Small intestine (tissue), 7 donors: ENCODE measurements at regions not wholly inside any gene's neighbourhood (a gene's known extent, or its start where the extent isn't known, plus 50 kb on each side); places are given as distances from the start of the nearest gene placed in this dataset.

Experiments
- DNase-seq, 2 donors: peaks; one replicate each; pipeline versions ENCODE4 v3.0.0 to v3.0.0-alpha.2; 2013
- FAIRE-seq: peaks from 2 replicates; lab custom pipeline; 2012; peaks lifted over from hg19 to GRCh38; lab: Jason Lieb, UNC
- H3K27ac ChIP-seq, 3 donors: one replicate each; pipeline ENCODE4 v1.5.1; 2013; ENCODE audit warnings: low read length in 2 of 3, mild to moderate bottlenecking in 2 of 3, control low read depth in 1 of 3, inconsistent platforms in 1 of 3, low read depth in 1 of 3, moderate library complexity in 1 of 3
- H3K27me3 ChIP-seq, 3 donors: one replicate each; pipeline ENCODE4 v1.6.1; 2013; ENCODE audit warnings: low read length in 3 of 3, inconsistent platforms in 1 of 3; ENCODE audit not compliant: control insufficient read depth in 3 of 3, insufficient read depth in 3 of 3
- H3K36me3 ChIP-seq, 3 donors: one replicate each; pipeline ENCODE4 v1.6.1; 2013; ENCODE audit warnings: low read length in 3 of 3, inconsistent platforms in 1 of 3, low read depth in 1 of 3, mild to moderate bottlenecking in 1 of 3, moderate library complexity in 1 of 3; ENCODE audit not compliant: control insufficient read depth in 3 of 3, insufficient read depth in 2 of 3
- H3K4me1 ChIP-seq, 3 donors: one replicate each; pipeline ENCODE4 v1.6.1; 2013; ENCODE audit warnings: low read length in 2 of 3, inconsistent platforms in 1 of 3, low read depth in 1 of 3, mild to moderate bottlenecking in 1 of 3, moderate library complexity in 1 of 3; ENCODE audit not compliant: control insufficient read depth in 3 of 3, insufficient read depth in 2 of 3
- H3K4me3 ChIP-seq, 3 donors: one replicate each; pipeline ENCODE4 v1.5.1; 2013; ENCODE audit warnings: low read length in 3 of 3, control low read depth in 1 of 3, inconsistent platforms in 1 of 3, low read depth in 1 of 3, mild to moderate bottlenecking in 1 of 3, moderate library complexity in 1 of 3
- H3K9me3 ChIP-seq, 2 donors: one replicate each; pipeline ENCODE4 v1.6.1; 2013; ENCODE audit warnings: low read depth in 1 of 2, low read length in 1 of 2; ENCODE audit not compliant: control insufficient read depth in 2 of 2, insufficient read depth in 1 of 2
- WGBS, 3 donors: extraction: QIAGEN DNeasy Blood & Tissue Kit; methylation state at CpG; one replicate each; pipeline ENCODE4 v1.1.7; 2013; 5-methylcytosine and 5-hydroxymethylcytosine counted together
- donor health status: healthy with polysubstance abuse.
- donor health status: control.
- donor health status: control.
- donor health status: Bipolar disorder and iron deficiency.
- donor health status: healthy.

DNA sequence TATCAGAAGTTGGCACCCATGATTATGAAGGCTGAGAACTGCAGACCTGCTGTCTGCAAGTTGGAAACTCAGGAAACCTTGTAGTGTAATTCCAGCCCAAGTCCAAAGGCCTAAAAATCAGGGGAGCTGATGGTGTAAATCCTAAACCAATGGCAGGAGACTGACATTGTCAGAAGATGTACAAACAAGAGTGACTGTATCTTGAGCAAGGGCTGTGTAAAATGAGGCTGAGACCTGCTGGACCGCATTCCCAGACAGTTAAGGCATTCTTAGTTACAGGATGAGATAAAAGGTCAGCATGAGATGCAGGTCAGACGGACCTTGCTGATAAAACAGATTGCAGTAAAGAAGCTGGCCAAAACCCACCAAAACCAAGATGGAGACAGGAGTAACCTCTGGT, 147.7 kb downstream of the COG6 start:
- H3K4me1 ChIP-seq = no peaks in the 10 kb centered on the region
- H3K4me3 ChIP-seq = no peak overlapping the region
- H3K27ac ChIP-seq = no peak overlapping the region
- H3K36me3 ChIP-seq = no peaks in the 10 kb centered on the region
- H3K27me3 ChIP-seq = no peaks in the 10 kb centered on the region
- H3K9me3 ChIP-seq = peaks cover 0 to 6% of the 10 kb centered on the region in 2 donors
- DNase-seq = no peak
- 11 to 24% (median 12%) methylated on average over 2 of the region's 2 CpGs for WGBS, 3 donors
- FAIRE-seq = no peak

DNA sequence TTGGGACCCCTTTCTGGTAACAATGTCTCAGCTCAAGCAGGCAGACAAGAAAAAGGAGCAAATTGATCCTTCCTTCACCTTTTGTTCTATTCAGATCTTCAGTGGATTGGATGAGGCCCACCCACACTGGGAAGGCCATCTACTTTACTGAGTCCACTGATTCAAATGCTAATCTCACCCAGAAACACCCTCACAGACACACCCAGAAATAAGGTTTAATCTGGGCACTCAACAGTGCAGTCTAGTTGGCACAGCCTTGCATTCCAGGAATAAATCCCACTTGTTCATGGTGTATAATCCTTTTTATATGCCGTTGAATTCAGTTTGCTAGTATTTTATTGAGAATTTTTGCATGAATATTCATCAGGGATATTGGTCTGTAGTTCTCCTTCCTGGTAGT, 148.4 kb downstream of the COG6 start:
- H3K27me3 ChIP-seq = no peaks in the 10 kb centered on the region
- WGBS, 3 donors = 91 to 93% (median 92%) methylated on average over 1 of the region's 1 CpG
- H3K27ac ChIP-seq = no peak overlapping the region
- H3K4me3 ChIP-seq = no peak overlapping the region
- FAIRE-seq = no peak
- H3K4me1 ChIP-seq = no peaks in the 10 kb centered on the region
- peaks cover 0 to 6% of the 10 kb centered on the region in 2 donors for H3K9me3 ChIP-seq
- DNase-seq = no peak
- no peaks in the 10 kb centered on the region for H3K36me3 ChIP-seq

DNA sequence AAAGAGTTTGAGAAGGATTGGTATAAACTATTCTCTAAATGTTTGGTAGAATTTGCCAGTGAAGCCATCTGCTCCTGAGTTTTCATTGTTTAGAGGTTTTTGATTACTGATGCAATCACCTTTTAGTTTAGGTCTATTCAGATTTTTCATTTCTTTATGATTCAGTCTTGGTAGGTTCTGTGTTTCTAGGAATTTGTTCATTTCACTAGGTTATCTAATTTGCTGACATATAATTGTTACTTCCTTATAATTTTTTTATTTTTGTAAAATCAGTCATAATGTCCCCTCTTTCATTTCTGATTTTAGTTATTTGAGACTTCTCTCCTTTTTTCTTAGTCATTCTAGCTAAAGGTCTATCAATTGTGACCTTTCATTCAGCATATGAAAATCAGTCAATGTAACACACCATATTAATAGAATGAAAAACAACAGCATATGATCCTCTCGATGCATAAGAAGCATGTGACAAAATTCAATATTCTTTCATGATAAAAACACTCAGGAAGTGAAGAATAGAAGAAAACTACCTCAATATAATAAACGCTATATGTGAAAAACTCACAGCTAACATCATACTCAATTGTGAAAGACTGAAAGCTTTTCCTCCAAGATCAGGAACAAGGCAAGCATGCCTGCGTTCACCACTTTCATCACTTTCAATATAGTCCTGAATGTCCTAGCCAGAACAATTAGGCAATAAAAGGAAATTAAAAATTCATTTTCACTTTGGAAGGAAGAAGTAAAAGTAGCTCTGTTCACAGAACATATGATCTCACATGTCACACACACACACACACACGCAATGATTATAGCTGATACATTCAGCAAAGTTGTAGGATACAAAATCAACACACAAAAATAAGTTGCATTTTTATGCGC, 149.1 kb downstream of the COG6 start:
- peak; percentile 47 for FAIRE-seq
- no peaks in the 10 kb centered on the region for H3K4me1 ChIP-seq
- no peaks in the 10 kb centered on the region for H3K27me3 ChIP-seq
- no peak overlapping the region for H3K27ac ChIP-seq
- 74 to 80% (median 77%) methylated on average over 5 of the region's 5 CpGs for WGBS, 3 donors
- no peak for DNase-seq
- no peak overlapping the region for H3K4me3 ChIP-seq
- peaks cover 0 to 6% of the 10 kb centered on the region in 2 donors for H3K9me3 ChIP-seq
- H3K36me3 ChIP-seq = no peaks in the 10 kb centered on the region

DNA sequence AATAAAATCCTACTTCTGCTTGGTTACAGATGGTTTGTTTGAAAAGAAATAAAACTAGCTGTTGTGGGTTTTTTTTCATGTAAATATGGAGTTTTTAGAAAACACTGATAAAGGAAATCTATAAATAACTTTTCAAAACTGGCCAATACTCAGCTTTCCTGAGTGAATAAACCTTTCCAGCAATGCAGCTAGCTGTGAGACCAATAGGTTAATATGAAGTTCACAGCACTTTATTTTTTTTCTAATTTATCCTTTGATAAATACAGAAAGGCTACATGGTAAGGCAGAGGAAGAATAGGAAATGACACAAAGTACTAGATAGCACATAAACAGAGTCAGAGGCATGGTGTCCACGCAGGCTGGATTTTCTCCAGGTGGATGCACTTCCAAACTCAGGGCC, 154.0 kb downstream of the COG6 start:
- Histone ChIP-seq H3K27me3 (no peaks in the 10 kb centered on the region), H3K9me3 (no peaks in the 10 kb centered on the region), H3K36me3 (no peaks in the 10 kb centered on the region), H3K27ac (no peak overlapping the region), H3K4me1 (no peaks in the 10 kb centered on the region), H3K4me3 (no peak overlapping the region)
- DNase-seq (no peak), FAIRE-seq (no peak)
- WGBS, 3 donors = 81 to 91% (median 87%) methylated on average over 1 of the region's 1 CpG

DNA sequence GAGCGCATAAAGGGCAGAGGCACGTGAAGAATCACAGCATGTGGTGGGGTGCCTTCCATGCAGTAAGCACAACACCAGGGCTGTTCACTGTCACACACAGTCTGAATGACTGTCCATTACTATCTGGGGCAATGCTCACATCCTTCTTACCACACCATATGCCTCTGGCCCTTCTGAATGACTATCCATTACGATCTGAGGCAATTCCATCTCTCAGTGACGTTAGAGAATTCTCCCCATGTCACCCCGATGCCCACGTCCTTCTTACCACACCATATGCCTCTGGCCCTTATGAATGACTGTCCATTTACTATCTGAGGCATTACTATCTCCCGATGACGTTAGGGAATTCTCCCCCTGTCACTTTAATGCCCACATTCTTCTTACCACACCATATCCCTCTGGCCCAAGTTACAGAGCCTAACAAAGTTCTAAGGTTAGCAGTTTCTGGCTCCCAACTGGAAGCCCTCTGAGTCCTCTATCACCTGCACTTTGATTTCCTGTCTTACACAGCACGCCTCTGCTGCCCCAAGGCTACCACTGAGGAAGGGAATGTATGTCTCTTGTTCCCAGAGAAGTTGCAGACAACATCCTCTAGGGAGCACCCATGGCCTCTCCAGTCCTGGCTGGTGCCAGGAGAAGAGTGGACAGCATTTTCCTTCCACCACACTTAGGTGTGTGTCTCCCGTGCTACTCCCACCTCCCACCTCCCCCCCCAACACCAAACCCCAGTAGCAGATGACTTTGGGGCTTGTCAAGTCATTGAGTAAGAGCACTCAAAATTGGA, 154.8 kb downstream of the COG6 start:
- FAIRE-seq (no peak), DNase-seq (no peak)
- WGBS, 3 donors = 68 to 83% (median 81%) methylated on average over 10 of the region's 10 CpGs
- H3K36me3 ChIP-seq = no peaks in the 10 kb centered on the region
- H3K27ac ChIP-seq = no peak overlapping the region
- H3K4me1 ChIP-seq = no peaks in the 10 kb centered on the region
- no peaks in the 10 kb centered on the region for H3K9me3 ChIP-seq
- no peaks in the 10 kb centered on the region for H3K27me3 ChIP-seq
- H3K4me3 ChIP-seq = no peak overlapping the region

DNA sequence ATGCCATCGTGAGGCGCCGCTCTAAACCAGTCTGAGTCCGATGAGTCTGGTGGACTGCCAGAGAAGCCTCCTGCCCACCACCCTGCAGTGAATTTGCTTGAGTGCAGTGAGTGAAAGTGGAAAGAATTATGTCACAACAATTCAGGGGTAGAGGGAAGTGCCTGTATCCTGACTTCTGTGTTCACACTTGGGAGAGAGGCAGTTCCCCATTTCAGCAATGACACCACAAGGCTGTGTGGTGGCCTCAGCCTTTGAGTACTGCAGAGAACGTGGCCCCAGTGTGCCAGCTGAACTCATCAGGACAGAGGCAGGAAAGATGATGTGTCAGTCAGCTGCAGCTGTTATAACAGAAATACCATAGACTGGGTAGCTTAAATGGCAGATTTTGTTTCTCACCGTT, 155.6 kb downstream of the COG6 start:
- Histone ChIP-seq H3K27me3 (no peaks in the 10 kb centered on the region), H3K27ac (no peak overlapping the region), H3K9me3 (no peaks in the 10 kb centered on the region), H3K4me3 (no peak overlapping the region), H3K4me1 (no peaks in the 10 kb centered on the region), H3K36me3 (no peaks in the 10 kb centered on the region)
- 72 to 87% (median 77%) methylated on average over 6 of the region's 6 CpGs for WGBS, 3 donors
- FAIRE-seq = no peak
- no peak for DNase-seq

DNA sequence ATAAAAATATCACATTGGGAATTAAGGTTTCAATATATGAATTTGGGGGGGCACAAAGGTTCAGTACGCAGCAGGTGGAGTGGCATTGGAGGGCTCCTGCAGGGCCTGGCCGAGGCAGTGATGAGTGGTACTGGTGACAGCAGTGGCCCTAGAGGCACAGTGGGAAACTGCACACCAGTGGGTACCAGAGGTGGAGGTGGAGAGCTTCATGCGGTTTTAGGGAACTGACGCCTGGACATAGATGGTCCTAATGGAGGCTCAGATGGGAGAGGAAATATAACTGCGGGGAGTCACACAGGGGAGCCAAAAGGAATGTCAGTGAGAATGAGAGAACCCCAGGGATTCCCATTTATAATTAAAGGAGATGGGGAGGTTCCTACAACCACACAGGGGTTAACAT, 156.2 kb downstream of the COG6 start:
- Histone ChIP-seq H3K4me1 (no peaks in the 10 kb centered on the region), H3K9me3 (no peaks in the 10 kb centered on the region), H3K36me3 (no peaks in the 10 kb centered on the region), H3K27ac (no peak overlapping the region), H3K27me3 (no peaks in the 10 kb centered on the region), H3K4me3 (no peak overlapping the region)
- DNase-seq = no peak
- 83 to 91% (median 90%) methylated on average over 5 of the region's 5 CpGs for WGBS, 3 donors
- no peak for FAIRE-seq

DNA sequence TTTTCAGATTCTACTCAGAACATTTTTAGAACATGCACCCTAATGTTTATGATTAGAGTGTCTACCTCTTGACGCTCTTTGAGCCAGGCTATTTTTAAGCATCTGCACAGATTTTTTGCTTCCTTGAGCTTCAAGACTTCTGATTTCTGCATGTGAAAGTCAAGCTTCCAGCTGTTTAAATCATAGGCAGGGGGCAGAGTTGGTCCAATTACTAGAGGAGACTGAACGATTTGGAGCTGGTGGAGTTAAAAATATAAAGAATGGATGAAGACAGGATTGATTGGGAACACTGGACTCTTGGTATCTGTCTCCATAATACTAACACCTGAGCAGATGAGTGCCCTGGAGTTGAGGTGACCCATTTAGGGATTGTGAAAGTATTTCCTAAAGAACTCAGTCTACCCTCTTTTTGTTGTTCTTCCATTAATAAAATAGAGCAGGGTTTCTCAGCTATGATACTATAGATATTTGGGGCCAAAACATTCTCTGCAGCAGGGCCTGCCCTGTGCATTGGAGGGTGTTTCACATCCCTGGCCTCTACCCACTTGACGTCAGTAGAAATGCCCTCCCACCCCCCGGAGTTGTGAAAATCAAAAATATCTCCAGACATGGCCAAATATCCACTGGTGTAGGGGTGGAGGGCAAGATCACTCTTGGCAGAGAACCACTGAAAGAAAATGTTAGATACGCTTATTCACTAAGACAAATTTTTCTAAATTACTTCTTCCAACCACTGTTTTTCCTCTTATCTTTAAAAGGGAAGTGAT, 160.1 kb downstream of the COG6 start:
- no peak overlapping the region for H3K27ac ChIP-seq
- H3K4me3 ChIP-seq = no peak overlapping the region
- no peaks in the 10 kb centered on the region for H3K9me3 ChIP-seq
- FAIRE-seq = no peak
- no peaks in the 10 kb centered on the region for H3K4me1 ChIP-seq
- 68 to 74% (median 74%) methylated on average over 5 of the region's 5 CpGs for WGBS, 3 donors
- no peaks in the 10 kb centered on the region for H3K27me3 ChIP-seq
- no peaks in the 10 kb centered on the region for H3K36me3 ChIP-seq
- no peak for DNase-seq
